Upper lobe of right lung (tissue), 1 donor: ENCODE measurements at regions not wholly inside any gene's neighbourhood (a gene's known extent, or its start where the extent isn't known, plus 50 kb on each side); places are given as distances from the start of the nearest gene placed in this dataset.

Experiments used
- ATAC-seq: fragments of 200-7000 bp; cut with Tn5 transposase; one replicate; pipeline ENCODE4 v1.9.1; 2020; ENCODE audit warnings: mild to moderate bottlenecking, moderate library complexity
- DNase-seq: peaks from one replicate; pipeline ENCODE4 v3.0.0-alpha.2; 2020
- H3K27ac ChIP-seq: fragments of 200-600 bp; one replicate; pipeline ENCODE4 v1.8.0; 2022
- H3K27me3 ChIP-seq: fragments of 200-600 bp; one replicate; pipeline ENCODE4 v1.8.0; 2022; ENCODE audit warnings: mild to moderate bottlenecking
- H3K36me3 ChIP-seq: fragments of 200-600 bp; one replicate; pipeline ENCODE4 v1.8.0; 2022
- H3K4me1 ChIP-seq: fragments of 200-600 bp; one replicate; pipeline ENCODE4 v1.8.0; 2022
- H3K4me3 ChIP-seq: fragments of 200-600 bp; one replicate; pipeline ENCODE4 v1.8.0; 2022; ENCODE audit warnings: mild to moderate bottlenecking
- H3K9me3 ChIP-seq: fragments of 200-600 bp; one replicate; pipeline ENCODE4 v1.8.0; 2022
- CTCF ChIP-seq: fragments of 200-600 bp; IDR thresholded peaks from one replicate; pipeline ENCODE4 v1.8.0; 2022; ENCODE audit warnings: antibody characterized with exemption
- intact Hi-C: fragments of 100-400 bp; cut with DNase I; formaldehyde crosslinking; loops from one replicate; pipeline ENCODE4 v1.11.0; 2022
- donor health status: DM: no; HTN: yes; CAD: no; lungs with severe emphysema.

GRCh38 chr18:1464444-1465217 lies 560.0 kb downstream of the ADCYAP1 start:
- H3K4me1 ChIP-seq: no peaks in the 10 kb centered on the region
- H3K9me3 ChIP-seq: no peaks in the 10 kb centered on the region
- H3K36me3 ChIP-seq: no peaks in the 10 kb centered on the region
- intact Hi-C loops: no loop called here
- ATAC-seq (no peak), DNase-seq (no peak)
- no peak overlapping the region for H3K4me3 ChIP-seq
- H3K27me3 ChIP-seq: no peaks in the 10 kb centered on the region
- no peak for TF ChIP-seq CTCF
- no peak overlapping the region for H3K27ac ChIP-seq

GRCh38 chr18:1466035-1466434 lies 561.4 kb downstream of the ADCYAP1 start:
- TF ChIP-seq CTCF: no peak
- DNase-seq: no peak
- no peak for ATAC-seq
- intact Hi-C loops: no loop called here
- no peak overlapping the region for H3K27ac ChIP-seq
- no peaks in the 10 kb centered on the region for H3K9me3 ChIP-seq
- no peak overlapping the region for H3K4me3 ChIP-seq
- no peaks in the 10 kb centered on the region for H3K36me3 ChIP-seq
- no peaks in the 10 kb centered on the region for H3K27me3 ChIP-seq
- H3K4me1 ChIP-seq: no peaks in the 10 kb centered on the region

- DNase-seq (no peak), ATAC-seq (no peak)
- H3K27ac ChIP-seq: no peak overlapping the region
- intact Hi-C loops: no loop called here
- H3K36me3 ChIP-seq: no peaks in the 10 kb centered on the region
- no peaks in the 10 kb centered on the region for H3K27me3 ChIP-seq
- H3K4me3 ChIP-seq: no peak overlapping the region
- H3K4me1 ChIP-seq: no peaks in the 10 kb centered on the region
- no peak for TF ChIP-seq CTCF
- H3K9me3 ChIP-seq: no peaks in the 10 kb centered on the region
Measured at GRCh38 chr18:1467461-1467964, 562.8 kb downstream of the ADCYAP1 start.

- Histone ChIP-seq H3K4me1 (no peaks in the 10 kb centered on the region), H3K36me3 (no peaks in the 10 kb centered on the region), H3K4me3 (no peak overlapping the region), H3K27ac (no peak overlapping the region), H3K9me3 (no peaks in the 10 kb centered on the region), H3K27me3 (no peaks in the 10 kb centered on the region)
- intact Hi-C loops: no loop called here
- ATAC-seq (no peak), DNase-seq (no peak)
- no peak for TF ChIP-seq CTCF
Measured at GRCh38 chr18:1468550-1468949, 563.9 kb downstream of the ADCYAP1 start.

- intact Hi-C loops: no loop called here
- H3K27me3 ChIP-seq: no peaks in the 10 kb centered on the region
- no peak overlapping the region for H3K27ac ChIP-seq
- no peaks in the 10 kb centered on the region for H3K36me3 ChIP-seq
- ATAC-seq: no peak
- no peaks in the 10 kb centered on the region for H3K4me1 ChIP-seq
- no peak overlapping the region for H3K4me3 ChIP-seq
- H3K9me3 ChIP-seq: no peaks in the 10 kb centered on the region
- no peak for TF ChIP-seq CTCF
- DNase-seq: no peak
Measured at GRCh38 chr18:1475867-1476266, 571.2 kb downstream of the ADCYAP1 start.
